ENCODE measurements at regions not wholly inside any gene's neighbourhood (a gene's known extent, or its start where the extent isn't known, plus 50 kb on each side); places are given as distances from the start of the nearest gene placed in this dataset.

DNA sequence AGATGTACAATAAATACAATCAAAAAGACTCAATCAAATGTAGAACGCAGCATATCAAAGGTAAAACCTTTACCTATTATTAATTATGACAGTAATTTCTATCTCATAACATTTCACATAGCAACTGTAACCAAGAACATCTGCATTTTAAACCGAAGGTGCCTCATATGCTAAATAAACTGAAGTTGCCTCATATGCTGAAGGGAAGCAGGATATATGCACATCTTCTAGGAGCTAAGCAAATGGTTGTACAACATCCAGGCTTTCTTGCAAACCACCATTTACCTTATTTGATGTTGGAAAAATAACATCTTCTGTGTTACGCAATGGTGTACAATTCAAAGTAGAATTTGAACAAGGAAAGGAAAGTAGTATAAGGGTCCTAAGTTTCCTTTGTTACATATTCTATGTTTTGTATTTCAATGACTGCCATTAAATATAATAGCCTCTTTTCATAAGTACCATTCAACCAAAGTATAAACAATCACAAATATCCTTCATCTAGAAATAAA is 145.9 kb downstream of the SATB1 start:
- H3K27ac Mint-ChIP-seq = no peak overlapping the region

DNA sequence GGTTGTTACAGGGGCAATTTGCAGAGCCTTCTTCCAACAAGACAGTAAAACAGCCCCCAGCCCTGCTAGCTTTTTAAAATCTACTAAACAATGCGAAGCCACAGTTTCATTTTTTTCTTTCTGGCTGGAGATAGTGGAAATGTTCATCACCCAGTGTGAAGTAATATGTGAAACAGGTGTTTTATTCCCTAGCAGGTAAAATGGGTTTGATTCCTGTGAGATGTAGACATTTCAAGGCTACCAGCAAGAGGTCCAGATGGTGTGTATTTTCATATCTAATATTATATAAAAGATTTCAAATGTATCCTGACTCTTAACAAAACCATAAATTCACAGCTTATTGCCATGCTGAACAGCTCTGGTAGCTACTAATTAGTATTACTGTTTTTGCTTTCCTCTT is 160.3 kb downstream of the SATB1 start:
- Mint-ChIP-seq H3K9me3 (no peaks in the 10 kb centered on the region), H3K4me1 (no peaks in the 10 kb centered on the region), H3K27me3 (ENCODE audit: insufficient read depth) (no peaks in the 10 kb centered on the region), H3K36me3 (ENCODE audit: low read depth) (peaks cover 5% of the 10 kb centered on the region), H3K4me3 (no peak overlapping the region), H3K27ac (no peak overlapping the region)
- H3K9me3 ChIP-seq (ENCODE audit: control insufficient read depth, low read length) = peaks cover 8% of the 10 kb centered on the region
- no peaks in the 10 kb centered on the region for H3K36me3 ChIP-seq (ENCODE audit: control insufficient read depth, insufficient read depth, low read length)
- 100% methylated on average over 1 of the region's 1 CpG; no CpG with 5 or more reads in 1 of the 2 experiments for WGBS, 2 experiments (ENCODE audit: insufficient coverage in 1 of 2, insufficient read length in 1 of 2)
- no peaks in the 10 kb centered on the region for H3K27me3 ChIP-seq (ENCODE audit: control insufficient read depth, insufficient read depth, low read length, poor library complexity, severe bottlenecking)
- H3K4me1 ChIP-seq (ENCODE audit: control insufficient read depth, insufficient read depth, low read length) = no peaks in the 10 kb centered on the region
- H3K4me3 ChIP-seq (ENCODE audit: low read length) = no peak overlapping the region
- no peak for DNase-seq
- no peak overlapping the region for H3K9ac ChIP-seq (ENCODE audit: extremely low read depth, low read length, poor library complexity, severe bottlenecking)
- H3K27ac ChIP-seq (ENCODE audit: low read depth, low read length) = no peak overlapping the region
- TF ChIP-seq, protein P1, sequence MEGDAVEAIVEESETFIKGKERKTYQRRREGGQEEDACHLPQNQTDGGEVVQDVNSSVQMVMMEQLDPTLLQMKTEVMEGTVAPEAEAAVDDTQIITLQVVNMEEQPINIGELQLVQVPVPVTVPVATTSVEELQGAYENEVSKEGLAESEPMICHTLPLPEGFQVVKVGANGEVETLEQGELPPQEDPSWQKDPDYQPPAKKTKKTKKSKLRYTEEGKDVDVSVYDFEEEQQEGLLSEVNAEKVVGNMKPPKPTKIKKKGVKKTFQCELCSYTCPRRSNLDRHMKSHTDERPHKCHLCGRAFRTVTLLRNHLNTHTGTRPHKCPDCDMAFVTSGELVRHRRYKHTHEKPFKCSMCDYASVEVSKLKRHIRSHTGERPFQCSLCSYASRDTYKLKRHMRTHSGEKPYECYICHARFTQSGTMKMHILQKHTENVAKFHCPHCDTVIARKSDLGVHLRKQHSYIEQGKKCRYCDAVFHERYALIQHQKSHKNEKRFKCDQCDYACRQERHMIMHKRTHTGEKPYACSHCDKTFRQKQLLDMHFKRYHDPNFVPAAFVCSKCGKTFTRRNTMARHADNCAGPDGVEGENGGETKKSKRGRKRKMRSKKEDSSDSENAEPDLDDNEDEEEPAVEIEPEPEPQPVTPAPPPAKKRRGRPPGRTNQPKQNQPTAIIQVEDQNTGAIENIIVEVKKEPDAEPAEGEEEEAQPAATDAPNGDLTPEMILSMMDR (conservative IDR thresholded peaks at IDR 0.05) = no peak

More for the DNA sequence above, 145.9 kb downstream of the SATB1 start:
- Histone ChIP-seq H3K9ac (ENCODE audit: extremely low read depth, low read length, poor library complexity, severe bottlenecking) (no peak overlapping the region), H3K9me3 (ENCODE audit: control insufficient read depth, low read length) (no peaks in the 10 kb centered on the region), H3K4me1 (ENCODE audit: control insufficient read depth, insufficient read depth, low read length) (no peaks in the 10 kb centered on the region), H3K4me3 (ENCODE audit: low read length) (no peak overlapping the region), H3K27me3 (ENCODE audit: control insufficient read depth, insufficient read depth, low read length, poor library complexity, severe bottlenecking) (no peaks in the 10 kb centered on the region), H3K27ac (ENCODE audit: low read depth, low read length) (no peak overlapping the region), H3K36me3 (ENCODE audit: control insufficient read depth, insufficient read depth, low read length) (no peaks in the 10 kb centered on the region)
- Mint-ChIP-seq H3K27me3 (ENCODE audit: insufficient read depth) (no peaks in the 10 kb centered on the region), H3K4me1 (no peaks in the 10 kb centered on the region), H3K36me3 (ENCODE audit: low read depth) (peaks cover 5% of the 10 kb centered on the region), H3K9me3 (no peaks in the 10 kb centered on the region), H3K4me3 (no peak overlapping the region)
- 75 to 92% methylated on average over 1 to 2 of the region's 3 CpGs for WGBS, 2 experiments (ENCODE audit: insufficient coverage in 1 of 2, insufficient read length in 1 of 2)
- TF ChIP-seq, protein P1 (conservative IDR thresholded peaks at IDR 0.05) = no peak
- no peak for DNase-seq

DNA sequence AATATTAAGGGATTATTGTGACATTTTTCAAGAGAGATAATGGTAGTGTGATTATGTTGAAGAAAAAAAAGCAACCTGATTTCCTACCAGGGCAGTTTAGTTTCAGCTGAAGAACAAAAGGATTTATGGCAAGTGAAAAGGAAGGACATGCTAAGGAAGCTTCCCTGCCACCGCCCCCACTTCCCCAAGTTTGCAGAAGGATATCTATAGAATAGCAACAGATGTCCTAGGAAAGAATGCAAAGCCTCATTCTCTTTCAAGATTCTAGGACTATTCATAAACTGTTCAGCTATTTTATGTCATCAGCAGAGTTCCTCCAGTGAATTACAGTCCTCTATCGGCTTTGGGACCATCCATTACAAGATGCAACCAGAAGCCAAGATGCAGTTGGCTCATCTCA is 160.8 kb downstream of the SATB1 start:
- Histone ChIP-seq H3K4me3 (ENCODE audit: low read length) (no peak overlapping the region), H3K9ac (ENCODE audit: extremely low read depth, low read length, poor library complexity, severe bottlenecking) (no peak overlapping the region), H3K36me3 (ENCODE audit: control insufficient read depth, insufficient read depth, low read length) (no peaks in the 10 kb centered on the region), H3K27ac (ENCODE audit: low read depth, low read length) (no peak overlapping the region), H3K4me1 (ENCODE audit: control insufficient read depth, insufficient read depth, low read length) (no peaks in the 10 kb centered on the region), H3K27me3 (ENCODE audit: control insufficient read depth, insufficient read depth, low read length, poor library complexity, severe bottlenecking) (no peaks in the 10 kb centered on the region), H3K9me3 (ENCODE audit: control insufficient read depth, low read length) (peaks cover 8% of the 10 kb centered on the region)
- no peaks in the 10 kb centered on the region for H3K9me3 Mint-ChIP-seq
- H3K4me1 Mint-ChIP-seq = no peaks in the 10 kb centered on the region
- WGBS, 2 experiments (ENCODE audit: insufficient coverage in 1 of 2, insufficient read length in 1 of 2) = 92 to 100% methylated on average over 1 to 2 of the region's 2 CpGs
- H3K27me3 Mint-ChIP-seq (ENCODE audit: insufficient read depth) = no peaks in the 10 kb centered on the region
- TF ChIP-seq, protein P1 (conservative IDR thresholded peaks at IDR 0.05) = no peak
- H3K27ac Mint-ChIP-seq = no peak overlapping the region
- no peak for DNase-seq
- peaks cover 5% of the 10 kb centered on the region for H3K36me3 Mint-ChIP-seq (ENCODE audit: low read depth)
- H3K4me3 Mint-ChIP-seq = no peak overlapping the region

Measured in endodermal cell (in vitro differentiated cells).